ENCODE measurements at regions not wholly inside any gene's neighbourhood (a gene's known extent, or its start where the extent isn't known, plus 50 kb on each side); places are given as distances from the start of the nearest gene placed in this dataset.
A peak's percentile ranks its signal among the peaks of the same experiment; 100 is the strongest.
"Not testable (repeated sequence)": the region's sequence is repeated elsewhere in the genome, so short reads cannot be mapped to it uniquely, and the experiment has no call there.

DNA sequence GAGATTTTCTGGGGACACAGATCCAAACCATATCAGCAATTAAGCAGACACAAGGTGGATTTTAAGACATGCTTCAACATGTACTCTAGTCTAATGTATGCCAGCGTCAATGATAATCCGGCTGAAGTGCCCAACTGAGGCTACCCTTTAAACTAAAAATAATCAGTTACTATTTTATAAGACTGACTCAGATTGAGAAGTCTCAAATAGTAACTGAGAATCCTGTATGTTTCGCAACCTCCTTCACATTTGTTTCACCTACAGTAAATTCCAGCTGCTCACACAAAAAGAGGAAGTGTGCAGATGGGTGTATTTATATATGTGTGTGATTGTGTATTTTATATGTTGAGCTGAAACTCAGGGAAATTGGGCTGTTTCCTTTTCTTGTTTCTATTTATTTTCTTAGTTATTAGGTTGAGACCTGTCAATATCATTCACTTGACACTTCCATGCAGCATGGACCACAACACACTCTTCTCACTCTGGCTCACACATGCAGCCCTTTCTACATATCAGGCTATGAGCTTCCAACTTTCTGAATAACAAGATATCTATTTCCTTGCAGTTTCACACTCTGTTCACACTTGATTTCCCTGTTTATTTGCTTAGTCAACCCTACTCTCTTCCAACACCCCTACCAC, 1224.9 kb upstream of the TMEM132C start:
- peak in 2 of 3 donors; percentile 43 to 45 for DNase-seq

GRCh38 chr12:127043731-127044130, 1223.2 kb upstream of the TMEM132C start:
- ChIA-PET POLR2A (no interaction called here), CTCF (no interaction called here)
- DNase-seq: no peak
- H3K4me1 ChIP-seq (ENCODE audit: control extremely low read depth in 1 of 4, control insufficient read depth in 4 of 4, insufficient read depth in 4 of 4, low read length in 3 of 4): peaks cover 0 to 9% (median 0%) of the 10 kb centered on the region in 4 experiments
- no peaks in the 10 kb centered on the region for H3K27me3 ChIP-seq (replicated peaks in 2 of 5; ENCODE audit: control insufficient read depth in 4 of 5, insufficient read depth in 5 of 5, low read length in 4 of 5)
- H3K4me3 ChIP-seq (ENCODE audit: control insufficient read depth in 1 of 7, extremely low read depth in 1 of 7, insufficient read depth in 4 of 7, low read depth in 2 of 7, low read length in 6 of 7): no peak overlapping the region
- H3K9me3 ChIP-seq (ENCODE audit: control extremely low read depth in 1 of 5, control insufficient read depth in 4 of 5, insufficient read depth in 2 of 5, low read depth in 1 of 5, low read length in 4 of 5): no peaks in the 10 kb centered on the region
- H3K36me3 ChIP-seq (ENCODE audit: control insufficient read depth in 4 of 4, insufficient read depth in 4 of 4, low read length in 3 of 4): no peaks in the 10 kb centered on the region
- no peak overlapping the region for H3K27ac ChIP-seq (ENCODE audit: insufficient read depth in 1 of 2, low read depth in 1 of 2, low read length in 2 of 2, poor library complexity in 1 of 2, severe bottlenecking in 2 of 2)
- no CpG with 5 or more reads among the region's 3 CpGs for WGBS (ENCODE audit: insufficient coverage)

More for the DNA sequence above, 1224.9 kb upstream of the TMEM132C start:
- WGBS (ENCODE audit: insufficient coverage): no CpG with 5 or more reads among the region's 3 CpGs
- no peak overlapping the region for H3K4me3 ChIP-seq (ENCODE audit: control insufficient read depth in 1 of 7, extremely low read depth in 1 of 7, insufficient read depth in 4 of 7, low read depth in 2 of 7, low read length in 6 of 7)
- H3K27me3 ChIP-seq (replicated peaks in 2 of 5; ENCODE audit: control insufficient read depth in 4 of 5, insufficient read depth in 5 of 5, low read length in 4 of 5): no peaks in the 10 kb centered on the region
- H3K27ac ChIP-seq (ENCODE audit: insufficient read depth in 1 of 2, low read depth in 1 of 2, low read length in 2 of 2, poor library complexity in 1 of 2, severe bottlenecking in 2 of 2): no peak overlapping the region
- CTCF ChIA-PET: no interaction called here
- no peaks in the 10 kb centered on the region for H3K9me3 ChIP-seq (ENCODE audit: control extremely low read depth in 1 of 5, control insufficient read depth in 4 of 5, insufficient read depth in 2 of 5, low read depth in 1 of 5, low read length in 4 of 5)
- H3K36me3 ChIP-seq (ENCODE audit: control insufficient read depth in 4 of 4, insufficient read depth in 4 of 4, low read length in 3 of 4): no peaks in the 10 kb centered on the region
- POLR2A ChIA-PET: no interaction called here
- H3K4me1 ChIP-seq (ENCODE audit: control extremely low read depth in 1 of 4, control insufficient read depth in 4 of 4, insufficient read depth in 4 of 4, low read length in 3 of 4): peaks cover 0 to 9% (median 0%) of the 10 kb centered on the region in 4 experiments

DNA sequence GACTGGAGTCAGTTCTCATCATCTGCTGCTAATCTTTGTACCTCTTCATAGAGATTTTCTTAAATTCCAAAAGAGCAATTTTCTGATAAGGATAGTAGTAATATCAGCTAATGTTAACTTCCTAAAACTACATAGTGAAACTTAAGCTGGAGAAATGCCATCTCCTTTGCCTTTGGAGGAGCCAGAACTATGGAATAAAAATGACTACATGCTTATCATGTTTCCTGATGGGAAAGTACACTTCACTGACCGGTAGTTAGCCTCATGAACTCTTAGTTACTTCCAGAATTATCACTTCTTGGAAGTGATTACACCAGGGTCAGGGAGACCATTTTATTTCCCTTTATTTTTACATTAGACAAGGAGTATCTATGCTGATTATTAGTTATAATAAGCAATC, 1222.1 kb upstream of the TMEM132C start:
- 80% methylated on average over 1 of the region's 1 CpG for WGBS (ENCODE audit: insufficient coverage)
- Histone ChIP-seq H3K4me3 (ENCODE audit: control insufficient read depth in 1 of 7, extremely low read depth in 1 of 7, insufficient read depth in 4 of 7, low read depth in 2 of 7, low read length in 6 of 7) (no peak overlapping the region), H3K9me3 (ENCODE audit: control extremely low read depth in 1 of 5, control insufficient read depth in 4 of 5, insufficient read depth in 2 of 5, low read depth in 1 of 5, low read length in 4 of 5) (no peaks in the 10 kb centered on the region), H3K27ac (ENCODE audit: insufficient read depth in 1 of 2, low read depth in 1 of 2, low read length in 2 of 2, poor library complexity in 1 of 2, severe bottlenecking in 2 of 2) (no peak overlapping the region), H3K4me1 (ENCODE audit: control extremely low read depth in 1 of 4, control insufficient read depth in 4 of 4, insufficient read depth in 4 of 4, low read length in 3 of 4) (peaks cover 0 to 9% (median 0%) of the 10 kb centered on the region in 4 experiments), H3K36me3 (ENCODE audit: control insufficient read depth in 4 of 4, insufficient read depth in 4 of 4, low read length in 3 of 4) (no peaks in the 10 kb centered on the region), H3K27me3 (replicated peaks in 2 of 5; ENCODE audit: control insufficient read depth in 4 of 5, insufficient read depth in 5 of 5, low read length in 4 of 5) (no peaks in the 10 kb centered on the region)
- ChIA-PET CTCF (no interaction called here), POLR2A (no interaction called here)
- no peak for DNase-seq

- H3K4me3 ChIP-seq (ENCODE audit: control insufficient read depth in 1 of 7, extremely low read depth in 1 of 7, insufficient read depth in 4 of 7, low read depth in 2 of 7, low read length in 6 of 7): no peak overlapping the region
- peaks cover 0 to 2% (median 0%) of the 10 kb centered on the region in 5 experiments for H3K27me3 ChIP-seq (replicated peaks in 2 of 5; ENCODE audit: control insufficient read depth in 4 of 5, insufficient read depth in 5 of 5, low read length in 4 of 5)
- H3K27ac ChIP-seq (ENCODE audit: insufficient read depth in 1 of 2, low read depth in 1 of 2, low read length in 2 of 2, poor library complexity in 1 of 2, severe bottlenecking in 2 of 2): no peak overlapping the region
- H3K9me3 ChIP-seq (ENCODE audit: control extremely low read depth in 1 of 5, control insufficient read depth in 4 of 5, insufficient read depth in 2 of 5, low read depth in 1 of 5, low read length in 4 of 5): no peaks in the 10 kb centered on the region
- no CpG with 5 or more reads among the region's 1 CpG for WGBS (ENCODE audit: insufficient coverage)
- ChIA-PET POLR2A (no interaction called here), CTCF (no interaction called here)
- H3K36me3 ChIP-seq (ENCODE audit: control insufficient read depth in 4 of 4, insufficient read depth in 4 of 4, low read length in 3 of 4): no peaks in the 10 kb centered on the region
- no peak for DNase-seq
- H3K4me1 ChIP-seq (ENCODE audit: control extremely low read depth in 1 of 4, control insufficient read depth in 4 of 4, insufficient read depth in 4 of 4, low read length in 3 of 4): peaks cover 0 to 9% (median 0%) of the 10 kb centered on the region in 4 experiments
These were observed 1220.5 kb upstream of the TMEM132C start for GRCh38 chr12:127046467-127046866.

- no peak overlapping the region for H3K27ac ChIP-seq (ENCODE audit: insufficient read depth in 1 of 2, low read depth in 1 of 2, low read length in 2 of 2, poor library complexity in 1 of 2, severe bottlenecking in 2 of 2)
- H3K27me3 ChIP-seq (replicated peaks in 2 of 5; ENCODE audit: control insufficient read depth in 4 of 5, insufficient read depth in 5 of 5, low read length in 4 of 5): peaks cover 0 to 2% (median 0%) of the 10 kb centered on the region in 5 experiments
- ChIA-PET CTCF (no interaction called here), POLR2A (no interaction called here)
- H3K4me3 ChIP-seq (ENCODE audit: control insufficient read depth in 1 of 7, extremely low read depth in 1 of 7, insufficient read depth in 4 of 7, low read depth in 2 of 7, low read length in 6 of 7): no peak overlapping the region
- WGBS (ENCODE audit: insufficient coverage): 100% methylated on average over 1 of the region's 1 CpG
- no peaks in the 10 kb centered on the region for H3K36me3 ChIP-seq (ENCODE audit: control insufficient read depth in 4 of 4, insufficient read depth in 4 of 4, low read length in 3 of 4)
- no peaks in the 10 kb centered on the region for H3K4me1 ChIP-seq (ENCODE audit: control extremely low read depth in 1 of 4, control insufficient read depth in 4 of 4, insufficient read depth in 4 of 4, low read length in 3 of 4)
- no peaks in the 10 kb centered on the region for H3K9me3 ChIP-seq (ENCODE audit: control extremely low read depth in 1 of 5, control insufficient read depth in 4 of 5, insufficient read depth in 2 of 5, low read depth in 1 of 5, low read length in 4 of 5)
- no peak for DNase-seq
These were observed 1218.9 kb upstream of the TMEM132C start for GRCh38 chr12:127048057-127048456.

GRCh38 chr12:127048525-127048924, 1218.4 kb upstream of the TMEM132C start:
- POLR2A ChIA-PET: not testable (repeated sequence)
- 95% methylated on average over 4 of the region's 6 CpGs for WGBS (ENCODE audit: insufficient coverage)

DNA sequence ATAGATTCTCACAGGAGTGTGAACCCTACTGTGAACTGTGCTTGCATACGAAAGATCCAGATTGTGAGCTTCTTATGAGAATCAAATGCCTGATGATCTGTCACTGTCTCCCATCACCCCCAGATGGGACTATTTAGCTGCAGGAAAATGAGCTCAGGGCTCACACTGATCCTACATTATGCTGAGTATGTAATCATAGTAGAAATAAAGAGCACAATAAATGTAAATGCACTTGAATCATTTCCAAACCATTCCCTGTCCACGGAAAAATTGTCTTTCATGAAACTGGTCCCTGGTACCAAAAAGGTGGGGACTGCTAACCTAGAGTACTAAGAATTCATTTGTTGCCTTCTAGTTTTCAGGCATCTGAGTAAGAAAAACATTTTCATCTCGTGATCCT, 1215.8 kb upstream of the TMEM132C start:
- H3K4me1 ChIP-seq (ENCODE audit: control extremely low read depth in 1 of 4, control insufficient read depth in 4 of 4, insufficient read depth in 4 of 4, low read length in 3 of 4): no peaks in the 10 kb centered on the region
- H3K27ac ChIP-seq (ENCODE audit: insufficient read depth in 1 of 2, low read depth in 1 of 2, low read length in 2 of 2, poor library complexity in 1 of 2, severe bottlenecking in 2 of 2): no peak overlapping the region
- CTCF ChIA-PET: interaction anchor here (0.8 kb wide), 1 partner anchor 11 kb away, joined by 3 read pairs; no protein-coding TSS in a partner anchor
- no peak for DNase-seq
- H3K36me3 ChIP-seq (ENCODE audit: control insufficient read depth in 4 of 4, insufficient read depth in 4 of 4, low read length in 3 of 4): no peaks in the 10 kb centered on the region
- H3K4me3 ChIP-seq (ENCODE audit: control insufficient read depth in 1 of 7, extremely low read depth in 1 of 7, insufficient read depth in 4 of 7, low read depth in 2 of 7, low read length in 6 of 7): no peak overlapping the region
- POLR2A ChIA-PET: no interaction called here
- WGBS (ENCODE audit: insufficient coverage): 86% methylated on average over 3 of the region's 3 CpGs
- no peaks in the 10 kb centered on the region for H3K9me3 ChIP-seq (ENCODE audit: control extremely low read depth in 1 of 5, control insufficient read depth in 4 of 5, insufficient read depth in 2 of 5, low read depth in 1 of 5, low read length in 4 of 5)
- H3K27me3 ChIP-seq (replicated peaks in 2 of 5; ENCODE audit: control insufficient read depth in 4 of 5, insufficient read depth in 5 of 5, low read length in 4 of 5): peaks cover 0 to 2% (median 0%) of the 10 kb centered on the region in 5 experiments

More at GRCh38 chr12:127048525-127048924, 1218.4 kb upstream of the TMEM132C start:
- H3K27me3 ChIP-seq (replicated peaks in 2 of 5; ENCODE audit: control insufficient read depth in 4 of 5, insufficient read depth in 5 of 5, low read length in 4 of 5); H3K4me1 ChIP-seq (ENCODE audit: control extremely low read depth in 1 of 4, control insufficient read depth in 4 of 4, insufficient read depth in 4 of 4, low read length in 3 of 4); CTCF ChIA-PET; H3K36me3 ChIP-seq (ENCODE audit: control insufficient read depth in 4 of 4, insufficient read depth in 4 of 4, low read length in 3 of 4); H3K27ac ChIP-seq (ENCODE audit: insufficient read depth in 1 of 2, low read depth in 1 of 2, low read length in 2 of 2, poor library complexity in 1 of 2, severe bottlenecking in 2 of 2); H3K9me3 ChIP-seq (ENCODE audit: control extremely low read depth in 1 of 5, control insufficient read depth in 4 of 5, insufficient read depth in 2 of 5, low read depth in 1 of 5, low read length in 4 of 5); DNase-seq; H3K4me3 ChIP-seq (ENCODE audit: control insufficient read depth in 1 of 7, extremely low read depth in 1 of 7, insufficient read depth in 4 of 7, low read depth in 2 of 7, low read length in 6 of 7): not testable (repeated sequence)

Measured in common myeloid progenitor, CD34-positive (primary cell).